Activated naive CD8-positive, alpha-beta T cell treated with anti-CD3 and anti-CD28 coated beads, Interleukin-2, amount 10 ng/mL, durations not matched to agents 7 days and 5 days (primary cell): ENCODE measurements at regions not wholly inside any gene's neighbourhood (a gene's known extent, or its start where the extent isn't known, plus 50 kb on each side); places are given as distances from the start of the nearest gene placed in this dataset.
"Not testable (repeated sequence)": the region's sequence is repeated elsewhere in the genome, so short reads cannot be mapped to it uniquely, and the experiment has no call there.

Experiments used
- ATAC-seq: fragments of 150-1000 bp; cut with Tn5 transposase; one replicate; pipeline ENCODE4 v1.10.0; 2021; ENCODE audit warnings: low read depth, moderate library complexity
- POLR2A ChIA-PET: fragments of 350-600 bp; sonication (Branson Sonifier 250); formaldehyde crosslinking; loops from one replicate; lab custom pipeline; 2021; ENCODE audit warnings: antibody characterized with exemption; lab: Charles Lee
- DNase-seq: peaks from one replicate; pipeline ENCODE4 v3.0.0; 2021
- H3K27ac Mint-ChIP-seq: one replicate; pipeline ENCODE4 v1.8.0; 2022; ENCODE audit warnings: mild to moderate bottlenecking, mixed read lengths
- H3K27me3 Mint-ChIP-seq: one replicate; pipeline ENCODE4 v1.8.0; 2022; ENCODE audit warnings: mild to moderate bottlenecking, moderate library complexity, mixed read lengths
- H3K36me3 Mint-ChIP-seq: one replicate; pipeline ENCODE4 v1.8.0; 2021; ENCODE audit warnings: mild to moderate bottlenecking, mixed read lengths
- H3K4me1 Mint-ChIP-seq: one replicate; pipeline ENCODE4 v1.8.0; 2021; ENCODE audit warnings: mixed read lengths
- H3K4me3 Mint-ChIP-seq: one replicate; pipeline ENCODE4 v1.8.0; 2022; ENCODE audit warnings: mild to moderate bottlenecking, moderate library complexity, mixed read lengths
- H3K9me3 Mint-ChIP-seq: one replicate; pipeline ENCODE4 v1.8.0; 2021; ENCODE audit warnings: mixed read lengths

GRCh38 chr7:69243016-69243415 lies 355.3 kb upstream of the AUTS2 start:
- Mint-ChIP-seq H3K36me3 (no peaks in the 10 kb centered on the region), H3K4me1 (no peaks in the 10 kb centered on the region), H3K27me3 (no peaks in the 10 kb centered on the region), H3K4me3 (no peak overlapping the region), H3K9me3 (peaks cover 2% of the 10 kb centered on the region), H3K27ac (no peak overlapping the region)
- ATAC-seq (no peak), DNase-seq (no peak)
- POLR2A ChIA-PET, result no interaction called here

GRCh38 chr7:69244701-69245100 lies 353.6 kb upstream of the AUTS2 start:
- Mint-ChIP-seq H3K9me3 (peaks cover 2% of the 10 kb centered on the region), H3K4me3 (no peak overlapping the region), H3K36me3 (no peaks in the 10 kb centered on the region), H3K4me1 (no peaks in the 10 kb centered on the region), H3K27me3 (no peaks in the 10 kb centered on the region), H3K27ac (no peak overlapping the region)
- DNase-seq (no peak), ATAC-seq (no peak)
- POLR2A ChIA-PET, result no interaction called here

GRCh38 chr7:69245646-69246045 lies 352.6 kb upstream of the AUTS2 start:
- DNase-seq (no peak), ATAC-seq (no peak)
- H3K9me3 Mint-ChIP-seq, result peaks cover 2% of the 10 kb centered on the region
- H3K4me3 Mint-ChIP-seq, result no peak overlapping the region
- H3K27ac Mint-ChIP-seq, result no peak overlapping the region
- H3K36me3 Mint-ChIP-seq, result no peaks in the 10 kb centered on the region
- H3K4me1 Mint-ChIP-seq, result no peaks in the 10 kb centered on the region
- no peaks in the 10 kb centered on the region for H3K27me3 Mint-ChIP-seq
- POLR2A ChIA-PET, result no interaction called here

DNA sequence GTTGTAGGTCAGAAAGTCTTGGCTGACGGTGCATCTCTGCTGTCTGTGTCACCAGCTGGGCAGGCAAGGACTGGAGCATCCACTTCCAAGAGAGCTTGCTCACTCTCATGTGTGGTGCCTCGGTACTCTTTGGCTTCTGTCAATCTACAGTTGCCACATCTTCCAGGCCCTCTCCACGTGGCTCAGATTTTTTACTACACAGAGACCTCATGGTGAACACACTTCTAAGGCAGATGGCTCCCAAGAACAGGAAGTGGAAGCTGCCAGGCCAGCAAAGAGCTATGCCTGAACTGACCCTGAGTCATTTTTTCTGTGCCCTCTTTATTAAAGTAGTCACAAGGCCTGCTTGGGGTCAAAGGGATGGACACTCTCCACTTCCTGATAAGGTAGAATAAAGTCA lies 351.5 kb upstream of the AUTS2 start:
- Mint-ChIP-seq H3K36me3 (no peaks in the 10 kb centered on the region), H3K4me1 (no peaks in the 10 kb centered on the region), H3K27ac (no peak overlapping the region), H3K9me3 (peaks cover 2% of the 10 kb centered on the region), H3K27me3 (no peaks in the 10 kb centered on the region), H3K4me3 (no peak overlapping the region)
- DNase-seq, result no peak
- no peak for ATAC-seq
- POLR2A ChIA-PET, result no interaction called here

GRCh38 chr7:69248382-69248828 lies 349.9 kb upstream of the AUTS2 start:
- H3K9me3 Mint-ChIP-seq, POLR2A ChIA-PET, H3K4me1 Mint-ChIP-seq: not testable (repeated sequence)

GRCh38 chr7:69250958-69251357 lies 347.3 kb upstream of the AUTS2 start:
- DNase-seq, result no peak
- no peaks in the 10 kb centered on the region for H3K27me3 Mint-ChIP-seq
- no peaks in the 10 kb centered on the region for H3K4me1 Mint-ChIP-seq
- no peak overlapping the region for H3K27ac Mint-ChIP-seq
- no peaks in the 10 kb centered on the region for H3K36me3 Mint-ChIP-seq
- ATAC-seq, result no peak
- H3K4me3 Mint-ChIP-seq, result no peak overlapping the region
- POLR2A ChIA-PET, result no interaction called here
- H3K9me3 Mint-ChIP-seq, result peaks cover 4% of the 10 kb centered on the region

More at GRCh38 chr7:69248382-69248828, 349.9 kb upstream of the AUTS2 start:
- ATAC-seq, H3K27me3 Mint-ChIP-seq, DNase-seq, H3K4me3 Mint-ChIP-seq, H3K27ac Mint-ChIP-seq, H3K36me3 Mint-ChIP-seq: not testable (repeated sequence)

- Mint-ChIP-seq H3K27ac (no peak overlapping the region), H3K27me3 (no peaks in the 10 kb centered on the region), H3K4me3 (no peak overlapping the region), H3K36me3 (no peaks in the 10 kb centered on the region), H3K4me1 (no peaks in the 10 kb centered on the region), H3K9me3 (peaks cover 9% of the 10 kb centered on the region)
- POLR2A ChIA-PET, result no interaction called here
- ATAC-seq, result no peak
- no peak for DNase-seq
Observed at GRCh38 chr7:69254643-69255042, 343.6 kb upstream of the AUTS2 start.

- Mint-ChIP-seq H3K27me3 (no peaks in the 10 kb centered on the region), H3K27ac (no peak overlapping the region)
- POLR2A ChIA-PET, result no interaction called here
Observed at GRCh38 chr7:69256634-69257081, 341.6 kb upstream of the AUTS2 start.

DNA sequence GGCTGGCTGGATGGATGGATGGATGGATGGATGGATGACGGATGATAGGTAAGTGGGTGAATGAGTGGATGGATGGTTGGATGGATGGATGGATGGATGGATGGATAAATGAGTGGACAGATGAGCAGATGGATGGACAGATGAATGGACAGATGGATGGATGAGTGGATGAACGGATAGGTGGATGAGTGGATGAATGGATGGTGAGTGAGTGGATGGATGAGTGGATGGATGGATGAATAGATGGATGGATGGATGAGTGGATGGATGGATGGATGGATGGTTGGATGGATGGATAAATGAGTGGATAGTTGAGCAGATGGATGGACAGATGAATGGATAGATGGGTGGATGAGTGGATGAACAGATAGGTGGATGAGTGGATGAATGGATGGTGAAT lies 340.7 kb upstream of the AUTS2 start:
- POLR2A ChIA-PET, result no interaction called here
- Mint-ChIP-seq H3K4me3 (no peak overlapping the region), H3K4me1 (no peaks in the 10 kb centered on the region), H3K27ac (no peak overlapping the region), H3K36me3 (no peaks in the 10 kb centered on the region), H3K27me3 (no peaks in the 10 kb centered on the region), H3K9me3 (peaks cover 9% of the 10 kb centered on the region)
- DNase-seq (no peak), ATAC-seq (no peak)

More at GRCh38 chr7:69256634-69257081, 341.6 kb upstream of the AUTS2 start:
- no peaks in the 10 kb centered on the region for H3K36me3 Mint-ChIP-seq
- no peak for ATAC-seq
- no peaks in the 10 kb centered on the region for H3K4me1 Mint-ChIP-seq
- no peak for DNase-seq
- peaks cover 9% of the 10 kb centered on the region for H3K9me3 Mint-ChIP-seq
- H3K4me3 Mint-ChIP-seq, result no peak overlapping the region

DNA sequence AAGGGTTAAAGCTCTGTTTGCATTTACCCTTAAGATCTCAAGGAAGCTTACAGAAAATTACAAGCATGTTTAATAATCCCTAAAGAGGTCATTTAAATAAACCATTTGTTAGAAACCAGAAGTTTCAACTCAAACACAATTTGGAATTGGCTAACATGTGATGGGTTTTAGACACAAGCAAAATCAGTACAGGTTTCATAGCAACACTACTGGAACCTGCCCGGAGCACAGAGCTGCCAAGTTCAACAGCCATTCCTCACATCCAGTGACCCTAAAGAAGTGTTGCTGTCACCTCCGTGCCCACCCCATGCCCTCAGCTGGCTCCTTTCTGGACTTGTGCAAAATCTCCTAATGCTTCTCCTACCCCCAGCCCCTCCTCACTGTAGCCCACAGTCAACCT lies 338.8 kb upstream of the AUTS2 start:
- no peaks in the 10 kb centered on the region for H3K27me3 Mint-ChIP-seq
- DNase-seq, result no peak
- ATAC-seq, result no peak
- peaks cover 6% of the 10 kb centered on the region for H3K9me3 Mint-ChIP-seq
- no peak overlapping the region for H3K4me3 Mint-ChIP-seq
- no peaks in the 10 kb centered on the region for H3K36me3 Mint-ChIP-seq
- H3K4me1 Mint-ChIP-seq, result no peaks in the 10 kb centered on the region
- no peak overlapping the region for H3K27ac Mint-ChIP-seq
- POLR2A ChIA-PET, result no interaction called here

GRCh38 chr7:69260023-69260422 lies 338.3 kb upstream of the AUTS2 start:
- no peaks in the 10 kb centered on the region for H3K27me3 Mint-ChIP-seq
- no peaks in the 10 kb centered on the region for H3K4me1 Mint-ChIP-seq
- no peak overlapping the region for H3K4me3 Mint-ChIP-seq
- DNase-seq, result no peak
- ATAC-seq, result no peak
- H3K9me3 Mint-ChIP-seq, result peaks cover 5% of the 10 kb centered on the region
- POLR2A ChIA-PET, result no interaction called here
- H3K36me3 Mint-ChIP-seq, result no peaks in the 10 kb centered on the region
- H3K27ac Mint-ChIP-seq, result no peak overlapping the region

- no peak overlapping the region for H3K27ac Mint-ChIP-seq
- no peaks in the 10 kb centered on the region for H3K9me3 Mint-ChIP-seq
Observed at GRCh38 chr7:69263550-69263949, 334.7 kb upstream of the AUTS2 start.

DNA sequence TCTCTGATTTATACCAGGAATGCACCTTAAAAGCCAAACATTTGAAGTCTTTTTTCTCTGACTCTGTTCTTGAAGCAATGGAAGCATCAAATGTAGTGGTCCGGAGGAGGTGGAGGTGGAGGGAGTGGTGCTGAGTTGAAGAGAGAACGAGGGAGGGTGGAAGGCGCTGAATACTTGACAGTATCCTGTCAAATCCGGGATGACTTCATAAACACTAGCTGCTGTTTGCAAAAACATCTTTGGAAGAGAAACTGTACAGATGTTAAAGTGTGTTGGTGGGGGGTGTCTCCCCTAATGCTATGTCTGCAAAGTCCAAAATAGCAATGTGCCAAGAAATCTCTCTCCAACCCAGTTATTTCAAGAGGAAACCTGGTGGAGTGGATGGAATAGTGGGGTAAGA lies 328.5 kb upstream of the AUTS2 start:
- ATAC-seq (no peak), DNase-seq (no peak)
- H3K9me3 Mint-ChIP-seq, result peaks cover 5% of the 10 kb centered on the region
- no peak overlapping the region for H3K27ac Mint-ChIP-seq
- H3K4me3 Mint-ChIP-seq, result no peak overlapping the region
- no peaks in the 10 kb centered on the region for H3K27me3 Mint-ChIP-seq
- POLR2A ChIA-PET, result no interaction called here
- H3K36me3 Mint-ChIP-seq, result no peaks in the 10 kb centered on the region
- no peaks in the 10 kb centered on the region for H3K4me1 Mint-ChIP-seq

More at GRCh38 chr7:69263550-69263949, 334.7 kb upstream of the AUTS2 start:
- Mint-ChIP-seq H3K4me3 (no peak overlapping the region), H3K27me3 (no peaks in the 10 kb centered on the region), H3K36me3 (no peaks in the 10 kb centered on the region), H3K4me1 (no peaks in the 10 kb centered on the region)
- no peak for ATAC-seq
- POLR2A ChIA-PET, result no interaction called here
- no peak for DNase-seq

- H3K27me3 Mint-ChIP-seq, result no peaks in the 10 kb centered on the region
- peaks cover 5% of the 10 kb centered on the region for H3K9me3 Mint-ChIP-seq
- ATAC-seq (no peak), DNase-seq (no peak)
- POLR2A ChIA-PET, result no interaction called here
- H3K4me1 Mint-ChIP-seq, result no peaks in the 10 kb centered on the region
- no peaks in the 10 kb centered on the region for H3K36me3 Mint-ChIP-seq
- no peak overlapping the region for H3K27ac Mint-ChIP-seq
- no peak overlapping the region for H3K4me3 Mint-ChIP-seq
Observed at GRCh38 chr7:69272101-69272500, 326.2 kb upstream of the AUTS2 start.
